CD4-positive, alpha-beta T cell (primary cell): ENCODE measurements at regions not wholly inside any gene's neighbourhood (a gene's known extent, or its start where the extent isn't known, plus 50 kb on each side); places are given as distances from the start of the nearest gene placed in this dataset.

Experiments used
- ATAC-seq: fragments of 200-7000 bp; cut with Tn5 transposase; one replicate; pipeline ENCODE4 v1.10.0; 2022; ENCODE audit warnings: mild to moderate bottlenecking; ENCODE audit not compliant: poor library complexity
- CTCF ChIA-PET: fragments of 350-600 bp; sonication (Branson Sonifier 250); formaldehyde crosslinking; loops from one replicate; lab custom pipeline; 2021; ENCODE audit warnings: antibody characterized with exemption, inconsistent platforms; lab: Charles Lee
- POLR2A ChIA-PET: fragments of 350-600 bp; sonication (Branson Sonifier 250); formaldehyde crosslinking; loops from one replicate; lab custom pipeline; 2021; ENCODE audit warnings: antibody characterized with exemption, inconsistent platforms; lab: Charles Lee
- DNase-seq, 14 experiments: peaks; one replicate each; pipeline ENCODE4 v3.0.0-alpha.2; 2013 to 2020; ENCODE audit warnings: mixed read lengths in 2 of 14
- H3K27ac ChIP-seq, 2 donors: one replicate each; pipeline versions ENCODE4 v1.5.1 to v1.7.0; 2013; ENCODE audit warnings: low read length in 2 of 2, low read depth in 1 of 2, mild to moderate bottlenecking in 1 of 2
- H3K27me3 ChIP-seq, 2 experiments: 1 replicate in 1 of 2; 2 replicates in 1 of 2; pipeline versions ENCODE4 v1.6.1 to v1.7.0; 2013; ENCODE audit warnings: low read length in 2 of 2, control low read depth in 1 of 2, mild to moderate bottlenecking in 1 of 2, moderate library complexity in 1 of 2; ENCODE audit not compliant: insufficient read depth in 2 of 2, control insufficient read depth in 1 of 2
- H3K36me3 ChIP-seq: one replicate; pipeline ENCODE4 v1.6.1; 2013; ENCODE audit warnings: low read length, control low read depth; ENCODE audit not compliant: insufficient read depth
- H3K4me1 ChIP-seq: one replicate; pipeline ENCODE4 v1.6.1; 2013; ENCODE audit warnings: low read length, control low read depth; ENCODE audit not compliant: insufficient read depth
- H3K4me3 ChIP-seq: one replicate; pipeline ENCODE4 v1.5.1; 2013; ENCODE audit warnings: mild to moderate bottlenecking, low read length, moderate library complexity
- H3K9me3 ChIP-seq, 2 experiments: 1 replicate in 1 of 2; 2 replicates in 1 of 2; pipeline versions ENCODE4 v1.6.1 to v1.7.0; 2013; ENCODE audit warnings: low read length in 2 of 2, mild to moderate bottlenecking in 2 of 2, control low read depth in 1 of 2, moderate library complexity in 1 of 2; ENCODE audit not compliant: control insufficient read depth in 1 of 2, insufficient read depth in 1 of 2
- H3K27ac Mint-ChIP-seq: one replicate; pipeline ENCODE4 v1.8.0; 2020; ENCODE audit warnings: mixed read lengths
- H3K27me3 Mint-ChIP-seq: one replicate; pipeline ENCODE4 v1.8.0; 2021; ENCODE audit warnings: mixed read lengths
- H3K36me3 Mint-ChIP-seq: one replicate; pipeline ENCODE4 v1.8.0; 2021; ENCODE audit warnings: low read depth, mixed read lengths
- H3K4me1 Mint-ChIP-seq: one replicate; pipeline ENCODE4 v1.8.0; 2021; ENCODE audit warnings: low read depth, mixed read lengths
- H3K4me3 Mint-ChIP-seq: one replicate; pipeline ENCODE4 v1.8.0; 2020; ENCODE audit warnings: mild to moderate bottlenecking, mixed read lengths
- H3K9me3 Mint-ChIP-seq: one replicate; pipeline ENCODE4 v1.8.0; 2020; ENCODE audit warnings: mixed read lengths
- CTCF ChIP-seq: fragments of 200-600 bp; IDR thresholded peaks from one replicate; pipeline ENCODE4 v1.8.0; 2022; ENCODE audit warnings: antibody characterized with exemption, mild to moderate bottlenecking
- intact Hi-C, 2 experiments: fragments of 100-400 bp; cut with DNase I in 1 of 2; cut with micrococcal nuclease in 1 of 2; formaldehyde crosslinking; loops; one replicate each; pipeline versions ENCODE4 v1.15.1 to v1.9.0; 2023 to 2025; cut with DNase I, micrococcal nuclease

- Histone ChIP-seq H3K27me3 (no peaks in the 10 kb centered on the region), H3K4me1 (no peaks in the 10 kb centered on the region), H3K4me3 (no peak overlapping the region), H3K36me3 (no peaks in the 10 kb centered on the region), H3K27ac (no peak overlapping the region), H3K9me3 (no peaks in the 10 kb centered on the region)
- no peaks in the 10 kb centered on the region for H3K36me3 Mint-ChIP-seq
- H3K9me3 Mint-ChIP-seq = peaks cover 4% of the 10 kb centered on the region
- H3K27me3 Mint-ChIP-seq = no peaks in the 10 kb centered on the region
- intact Hi-C loops = no loop called here
- ChIA-PET POLR2A (interaction anchor here (0.7 kb wide), 1 partner anchor 815 kb away, joined by 3 read pairs; no protein-coding TSS in a partner anchor), CTCF (no interaction called here)
- no peak for TF ChIP-seq CTCF
- no peak overlapping the region for H3K4me3 Mint-ChIP-seq
- no peaks in the 10 kb centered on the region for H3K4me1 Mint-ChIP-seq
- DNase-seq (no peak), ATAC-seq (no peak)
- no peak overlapping the region for H3K27ac Mint-ChIP-seq
Measured at GRCh38 chr4:171157462-171158082, 655.6 kb upstream of the GALNTL6 start.

- H3K27ac ChIP-seq = no peak overlapping the region
- no peak for TF ChIP-seq CTCF
- H3K4me3 ChIP-seq = no peak overlapping the region
- intact Hi-C loops = no loop called here
- ATAC-seq = no peak
- ChIA-PET CTCF (no interaction called here), POLR2A (no interaction called here)
- no peaks in the 10 kb centered on the region for H3K27me3 ChIP-seq
- DNase-seq = no peak
- H3K9me3 Mint-ChIP-seq = peaks cover 5% of the 10 kb centered on the region
- H3K4me3 Mint-ChIP-seq = no peak overlapping the region
- peaks cover 0 to 4% of the 10 kb centered on the region in 2 experiments for H3K9me3 ChIP-seq
- H3K27ac Mint-ChIP-seq = no peak overlapping the region
- no peaks in the 10 kb centered on the region for H3K4me1 ChIP-seq
- H3K36me3 ChIP-seq = no peaks in the 10 kb centered on the region
- no peaks in the 10 kb centered on the region for H3K4me1 Mint-ChIP-seq
- no peaks in the 10 kb centered on the region for H3K27me3 Mint-ChIP-seq
- no peaks in the 10 kb centered on the region for H3K36me3 Mint-ChIP-seq
Measured at GRCh38 chr4:171142639-171143038, 670.6 kb upstream of the GALNTL6 start.

- no peak for TF ChIP-seq CTCF
- H3K27me3 Mint-ChIP-seq = no peaks in the 10 kb centered on the region
- H3K4me3 ChIP-seq = no peak overlapping the region
- no peak overlapping the region for H3K4me3 Mint-ChIP-seq
- peaks cover 0 to 4% of the 10 kb centered on the region in 2 experiments for H3K9me3 ChIP-seq
- no peak for ATAC-seq
- no peak for DNase-seq
- peaks cover 5% of the 10 kb centered on the region for H3K9me3 Mint-ChIP-seq
- H3K27ac ChIP-seq = no peak overlapping the region
- H3K27ac Mint-ChIP-seq = no peak overlapping the region
- H3K4me1 ChIP-seq = no peaks in the 10 kb centered on the region
- no peaks in the 10 kb centered on the region for H3K4me1 Mint-ChIP-seq
- intact Hi-C loops = no loop called here
- POLR2A ChIA-PET = no interaction called here
- no peaks in the 10 kb centered on the region for H3K36me3 ChIP-seq
- CTCF ChIA-PET = no interaction called here
- H3K36me3 Mint-ChIP-seq = no peaks in the 10 kb centered on the region
- no peaks in the 10 kb centered on the region for H3K27me3 ChIP-seq
Measured at GRCh38 chr4:171142045-171142444, 671.2 kb upstream of the GALNTL6 start.
